Natural killer cell (primary cell): ENCODE measurements at regions not wholly inside any gene's neighbourhood (a gene's known extent, or its start where the extent isn't known, plus 50 kb on each side); places are given as distances from the start of the nearest gene placed in this dataset.

Source experiments
- ATAC-seq, 3 donors: fragments of 150-1000 bp in 2 of 3; fragments of 200-7000 bp in 1 of 3; cut with Tn5 transposase; 1 replicate in 1 of 3; 2 replicates in 2 of 3; pipeline ENCODE4 v1.10.0; 2021; ENCODE audit warnings: mild to moderate bottlenecking in 2 of 3, moderate library complexity in 2 of 3
- DNase-seq, 2 donors: peaks; one replicate each; pipeline versions ENCODE4 v3.0.0 to v3.0.0-alpha.2; 2013 to 2021; ENCODE audit warnings: mixed read lengths in 1 of 2
- H3K27ac ChIP-seq: one replicate; pipeline ENCODE4 v1.5.1; 2013; ENCODE audit warnings: mild to moderate bottlenecking, low read length
- H3K27me3 ChIP-seq: one replicate; pipeline ENCODE4 v1.6.1; 2013; ENCODE audit warnings: low read length; ENCODE audit not compliant: control insufficient read depth, insufficient read depth
- H3K36me3 ChIP-seq: one replicate; pipeline ENCODE4 v1.6.1; 2013; ENCODE audit warnings: low read length; ENCODE audit not compliant: control insufficient read depth, insufficient read depth
- H3K4me1 ChIP-seq: one replicate; pipeline ENCODE4 v1.6.1; 2013; ENCODE audit warnings: low read length; ENCODE audit not compliant: control insufficient read depth, insufficient read depth
- H3K4me3 ChIP-seq: one replicate; pipeline ENCODE4 v1.5.1; 2013; ENCODE audit warnings: low read length
- H3K9me3 ChIP-seq: one replicate; pipeline ENCODE4 v1.6.1; 2013; ENCODE audit warnings: low read length; ENCODE audit not compliant: control insufficient read depth, insufficient read depth
- H3K27ac Mint-ChIP-seq, 2 donors: one replicate each; pipeline ENCODE4 v1.8.0; 2022; ENCODE audit warnings: mild to moderate bottlenecking in 2 of 2, mixed read lengths in 2 of 2, moderate library complexity in 1 of 2
- H3K27me3 Mint-ChIP-seq, 2 donors: one replicate each; pipeline ENCODE4 v1.8.0; 2022; ENCODE audit warnings: low read depth in 2 of 2, mixed read lengths in 2 of 2
- H3K36me3 Mint-ChIP-seq: one replicate; pipeline ENCODE4 v1.8.0; 2022; ENCODE audit warnings: mixed read lengths
- H3K4me1 Mint-ChIP-seq, 2 donors: one replicate each; pipeline ENCODE4 v1.8.0; 2022; ENCODE audit warnings: mixed read lengths in 2 of 2
- H3K4me3 Mint-ChIP-seq: one replicate; pipeline ENCODE4 v1.8.0; 2022; ENCODE audit warnings: mild to moderate bottlenecking, moderate library complexity, mixed read lengths
- H3K9me3 Mint-ChIP-seq, 2 donors: one replicate each; pipeline ENCODE4 v1.8.0; 2022; ENCODE audit warnings: mixed read lengths in 2 of 2
- WGBS: methylation state at CpG from one replicate; pipeline ENCODE4 v1.1.7; 2013; ENCODE audit warnings: missing lambda C conversion rate; ENCODE audit not compliant: insufficient coverage; 5-methylcytosine and 5-hydroxymethylcytosine counted together
- intact Hi-C: fragments of 100-400 bp; cut with micrococcal nuclease; formaldehyde crosslinking; loops from one replicate; pipeline ENCODE4 v1.14.2; 2022
- TF ChIP-seq, protein P1 (sequence below): fragments of 200-600 bp; IDR thresholded peaks from one replicate; pipeline ENCODE4 v1.8.0; 2022; ENCODE audit warnings: antibody characterized with exemption

DNA sequence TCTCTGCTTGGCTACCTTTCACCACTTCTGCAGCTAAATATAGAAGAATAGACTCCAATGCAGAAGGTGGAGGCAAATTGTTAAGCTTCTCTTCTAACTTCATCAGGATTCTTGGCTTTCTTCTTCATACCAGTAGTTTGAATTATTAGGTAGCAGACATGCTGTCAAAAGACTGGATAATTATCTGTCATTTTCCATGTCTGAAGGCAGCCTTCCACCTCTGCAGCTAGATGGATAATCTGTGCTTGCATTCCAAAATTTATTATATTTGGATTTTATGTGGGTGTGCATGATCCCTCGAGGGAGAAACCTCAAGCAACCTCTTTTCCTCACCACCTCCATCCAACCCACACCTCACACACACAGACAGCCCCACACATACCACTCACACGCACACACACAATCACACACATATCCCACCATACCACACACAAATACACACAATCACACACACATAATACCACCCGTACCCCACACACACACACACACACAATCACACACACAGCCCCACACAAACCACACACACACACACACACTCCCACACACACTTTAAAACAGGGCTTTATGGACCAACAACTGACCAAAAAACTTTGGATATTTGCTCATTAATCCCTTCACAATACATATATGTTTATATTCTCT, 145.0 kb downstream of the C7orf25 start:
- WGBS, result 69% methylated on average over 3 of the region's 3 CpGs
- H3K4me1 ChIP-seq, result no peaks in the 10 kb centered on the region
- H3K27ac ChIP-seq, result no peak overlapping the region
- Mint-ChIP-seq H3K36me3 (no peaks in the 10 kb centered on the region), H3K27me3 (peaks cover 0 to 6% of the 10 kb centered on the region in 2 donors), H3K4me1 (no peaks in the 10 kb centered on the region), H3K4me3 (no peak overlapping the region), H3K9me3 (peaks cover 0 to 4% of the 10 kb centered on the region in 2 donors), H3K27ac (no peak overlapping the region)
- H3K9me3 ChIP-seq, result no peaks in the 10 kb centered on the region
- DNase-seq (no peak), ATAC-seq (no peak)
- intact Hi-C loops, result no loop called here
- H3K4me3 ChIP-seq, result no peak overlapping the region
- no peaks in the 10 kb centered on the region for H3K36me3 ChIP-seq
- TF ChIP-seq, protein P1, sequence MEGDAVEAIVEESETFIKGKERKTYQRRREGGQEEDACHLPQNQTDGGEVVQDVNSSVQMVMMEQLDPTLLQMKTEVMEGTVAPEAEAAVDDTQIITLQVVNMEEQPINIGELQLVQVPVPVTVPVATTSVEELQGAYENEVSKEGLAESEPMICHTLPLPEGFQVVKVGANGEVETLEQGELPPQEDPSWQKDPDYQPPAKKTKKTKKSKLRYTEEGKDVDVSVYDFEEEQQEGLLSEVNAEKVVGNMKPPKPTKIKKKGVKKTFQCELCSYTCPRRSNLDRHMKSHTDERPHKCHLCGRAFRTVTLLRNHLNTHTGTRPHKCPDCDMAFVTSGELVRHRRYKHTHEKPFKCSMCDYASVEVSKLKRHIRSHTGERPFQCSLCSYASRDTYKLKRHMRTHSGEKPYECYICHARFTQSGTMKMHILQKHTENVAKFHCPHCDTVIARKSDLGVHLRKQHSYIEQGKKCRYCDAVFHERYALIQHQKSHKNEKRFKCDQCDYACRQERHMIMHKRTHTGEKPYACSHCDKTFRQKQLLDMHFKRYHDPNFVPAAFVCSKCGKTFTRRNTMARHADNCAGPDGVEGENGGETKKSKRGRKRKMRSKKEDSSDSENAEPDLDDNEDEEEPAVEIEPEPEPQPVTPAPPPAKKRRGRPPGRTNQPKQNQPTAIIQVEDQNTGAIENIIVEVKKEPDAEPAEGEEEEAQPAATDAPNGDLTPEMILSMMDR, result no peak
- no peaks in the 10 kb centered on the region for H3K27me3 ChIP-seq

DNA sequence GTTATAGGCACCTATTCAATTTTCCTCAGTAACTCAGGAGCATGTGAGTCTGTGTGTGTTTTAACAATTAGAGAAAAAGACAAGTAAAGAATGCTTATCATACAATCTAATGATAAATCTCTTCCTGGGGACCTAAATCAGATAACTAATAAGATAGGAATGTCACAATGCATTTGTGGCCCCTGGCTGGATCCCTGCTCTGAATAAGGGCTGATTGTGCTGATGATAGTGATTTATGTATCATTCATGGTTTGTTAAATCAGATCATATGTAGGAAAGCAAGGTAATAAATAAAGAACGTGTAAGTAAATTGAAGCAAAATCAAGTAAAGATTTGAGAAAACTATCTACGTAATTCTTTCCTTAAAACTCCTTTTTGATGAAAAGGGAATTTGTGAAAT, 145.9 kb downstream of the C7orf25 start:
- no peaks in the 10 kb centered on the region for H3K36me3 Mint-ChIP-seq
- DNase-seq, result no peak
- H3K4me3 Mint-ChIP-seq, result no peak overlapping the region
- H3K36me3 ChIP-seq, result no peaks in the 10 kb centered on the region
- no peaks in the 10 kb centered on the region for H3K27me3 ChIP-seq
- no peak overlapping the region for H3K27ac ChIP-seq
- ATAC-seq, result no peak
- peaks cover 0 to 6% of the 10 kb centered on the region in 2 donors for H3K27me3 Mint-ChIP-seq
- intact Hi-C loops, result no loop called here
- H3K9me3 ChIP-seq, result no peaks in the 10 kb centered on the region
- H3K4me1 ChIP-seq, result no peaks in the 10 kb centered on the region
- peaks cover 0 to 4% of the 10 kb centered on the region in 2 donors for H3K9me3 Mint-ChIP-seq
- TF ChIP-seq, protein P1, result no peak
- H3K4me1 Mint-ChIP-seq, result no peaks in the 10 kb centered on the region
- H3K4me3 ChIP-seq, result no peak overlapping the region
- WGBS, result 57% methylated on average over 1 of the region's 2 CpGs
- H3K27ac Mint-ChIP-seq, result no peak overlapping the region

DNA sequence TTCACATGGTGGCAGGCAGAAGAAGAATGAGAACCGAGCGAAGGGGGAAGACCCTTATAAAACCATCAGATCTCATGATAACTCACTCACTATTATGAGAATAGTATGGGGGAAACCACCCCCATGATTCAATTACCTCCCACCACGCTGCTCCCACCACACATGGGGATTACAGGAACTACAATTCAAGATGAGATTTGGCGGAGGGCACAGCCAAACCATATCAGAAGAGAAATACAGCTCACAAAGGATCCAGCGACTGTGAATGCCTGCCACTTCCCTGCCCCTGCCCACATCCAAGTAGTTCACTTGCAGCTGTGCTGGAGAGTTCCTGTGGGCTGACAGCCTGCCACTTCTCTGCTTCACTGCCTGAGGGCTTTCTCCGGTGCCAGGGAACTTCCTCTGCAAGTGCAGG, 148.7 kb downstream of the C7orf25 start:
- Histone ChIP-seq H3K27me3 (no peaks in the 10 kb centered on the region), H3K4me3 (no peak overlapping the region), H3K36me3 (no peaks in the 10 kb centered on the region), H3K4me1 (no peaks in the 10 kb centered on the region), H3K27ac (no peak overlapping the region), H3K9me3 (no peaks in the 10 kb centered on the region)
- no peak for DNase-seq
- Mint-ChIP-seq H3K27ac (no peak overlapping the region), H3K9me3 (peaks cover 0 to 6% of the 10 kb centered on the region in 2 donors), H3K4me3 (no peak overlapping the region), H3K36me3 (no peaks in the 10 kb centered on the region), H3K4me1 (no peaks in the 10 kb centered on the region), H3K27me3 (peaks cover 0 to 6% of the 10 kb centered on the region in 2 donors)
- intact Hi-C loops, result no loop called here
- ATAC-seq, result no peak
- TF ChIP-seq, protein P1, result no peak
- 4% methylated on average over 4 of the region's 6 CpGs for WGBS

DNA sequence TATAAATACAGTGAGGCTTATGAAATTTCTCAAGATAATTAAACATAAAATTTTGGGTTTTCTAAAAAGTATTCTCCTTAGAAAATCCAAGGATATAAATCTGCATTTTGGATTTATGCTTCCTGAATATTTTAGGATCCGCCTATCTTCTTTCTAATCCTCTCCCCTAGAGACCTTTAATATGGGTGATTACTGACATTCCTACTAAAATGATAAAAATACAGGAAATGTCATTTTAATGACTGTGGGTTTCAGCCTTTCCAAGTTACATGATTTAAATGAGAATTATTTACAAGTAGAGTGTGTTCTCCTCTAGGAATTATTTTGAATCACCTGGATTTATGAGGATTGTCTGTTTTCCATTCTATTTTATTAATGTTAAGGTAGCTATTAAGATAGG, 150.4 kb downstream of the C7orf25 start:
- ATAC-seq (no peak), DNase-seq (no peak)
- H3K27me3 ChIP-seq, result no peaks in the 10 kb centered on the region
- no peaks in the 10 kb centered on the region for H3K4me1 ChIP-seq
- H3K36me3 ChIP-seq, result no peaks in the 10 kb centered on the region
- no CpG with 5 or more reads among the region's 1 CpG for WGBS
- no peak overlapping the region for H3K4me3 ChIP-seq
- no peaks in the 10 kb centered on the region for H3K9me3 ChIP-seq
- no peak overlapping the region for H3K27ac Mint-ChIP-seq
- peaks cover 0 to 11% of the 10 kb centered on the region in 2 donors for H3K27me3 Mint-ChIP-seq
- no peaks in the 10 kb centered on the region for H3K4me1 Mint-ChIP-seq
- no peaks in the 10 kb centered on the region for H3K36me3 Mint-ChIP-seq
- no peak overlapping the region for H3K4me3 Mint-ChIP-seq
- peaks cover 0 to 6% of the 10 kb centered on the region in 2 donors for H3K9me3 Mint-ChIP-seq
- TF ChIP-seq, protein P1, result no peak
- intact Hi-C loops, result no loop called here
- H3K27ac ChIP-seq, result no peak overlapping the region
